H1 (cell line): ENCODE measurements at regions not wholly inside any gene's neighbourhood (a gene's known extent, or its start where the extent isn't known, plus 50 kb on each side); places are given as distances from the start of the nearest gene placed in this dataset.

Source experiments
- CTCF ChIA-PET: fragments of 300-600 bp; sonication (Branson Sonifier 250); formaldehyde crosslinking; loops from one replicate; lab custom pipeline; 2021; ENCODE audit not compliant: partially characterized antibody; lab: Charles Lee
- POLR2A ChIA-PET: fragments of 300-600 bp; sonication (Branson Sonifier 250); formaldehyde crosslinking; loops from one replicate; lab custom pipeline; 2021; ENCODE audit warnings: inconsistent platforms; ENCODE audit not compliant: partially characterized antibody; lab: Charles Lee
- DNase-seq, 2 experiments: peaks; one replicate each; pipeline versions ENCODE4 v3.0.0 to v3.0.0-alpha.2; 2010 to 2022; ENCODE audit warnings: low spot score in 2 of 2, low read depth in 1 of 2, mixed read lengths in 1 of 2
- FAIRE-seq: peaks from 2 replicates; lab custom pipeline; 2011; peaks lifted over from hg19 to GRCh38; lab: Jason Lieb, UNC
- H2AFZ ChIP-seq: 2 replicates; pipeline ENCODE4 v1.8.1; 2012; ENCODE audit warnings: low read length, inconsistent platforms
- H2AK5ac ChIP-seq: 2 replicates; pipeline ENCODE4 v1.6.1; 2013; ENCODE audit warnings: low read depth, low read length
- H2BK120ac ChIP-seq: replicated peaks from 2 replicates; pipeline ENCODE3; 2013; ENCODE audit warnings: low read depth, low read length, inconsistent platforms
- H2BK12ac ChIP-seq: 2 replicates; pipeline ENCODE4 v1.6.1; 2013; ENCODE audit warnings: low read depth, low read length
- H2BK15ac ChIP-seq: 2 replicates; pipeline ENCODE4 v1.6.1; 2013; ENCODE audit warnings: low read length
- H2BK20ac ChIP-seq: 2 replicates; pipeline ENCODE4 v1.6.1; 2013; ENCODE audit warnings: low read length
- H2BK5ac ChIP-seq: 2 replicates; pipeline ENCODE4 v1.6.1; 2013; ENCODE audit warnings: low read depth, low read length
- H3K14ac ChIP-seq: 2 replicates; pipeline ENCODE4 v1.6.1; 2013; ENCODE audit warnings: inconsistent platforms; ENCODE audit not compliant: insufficient read length
- H3K18ac ChIP-seq: 2 replicates; pipeline ENCODE4 v1.6.1; 2013; ENCODE audit warnings: low read length; ENCODE audit errors: extremely low read depth
- H3K23ac ChIP-seq: 2 replicates; pipeline ENCODE4 v1.6.1; 2013; ENCODE audit warnings: inconsistent platforms; ENCODE audit not compliant: insufficient read length
- H3K23me2 ChIP-seq: 2 replicates; pipeline ENCODE4 v1.6.1; 2013; ENCODE audit warnings: low read depth, low read length
- H3K27ac ChIP-seq: 2 replicates; pipeline ENCODE4 v1.6.1; 2011; ENCODE audit warnings: low read depth, low read length, inconsistent platforms
- H3K27me3 ChIP-seq, 4 experiments: replicated peaks in 1 of 4; 1 replicate in 1 of 4; 2 replicates in 3 of 4; pipeline versions ENCODE4 v1.6.1 to v1.8.1; 2011 to 2013; ENCODE audit warnings: low read length in 3 of 4, mild to moderate bottlenecking in 3 of 4, inconsistent platforms in 2 of 4, mixed read lengths in 2 of 4, moderate library complexity in 1 of 4; ENCODE audit not compliant: control insufficient read depth in 3 of 4, insufficient read depth in 3 of 4; ENCODE audit errors: extremely low read depth in 1 of 4
- H3K36me3 ChIP-seq, 4 experiments: 2 replicates each; pipeline versions ENCODE4 v1.6.1 to v1.8.1; 2011 to 2013; ENCODE audit warnings: mild to moderate bottlenecking in 4 of 4, low read length in 3 of 4, moderate library complexity in 2 of 4, control low read depth in 1 of 4, inconsistent platforms in 1 of 4; ENCODE audit not compliant: insufficient read depth in 4 of 4, control insufficient read depth in 2 of 4
- H3K4ac ChIP-seq: replicated peaks from 2 replicates; pipeline ENCODE3; 2013; ENCODE audit warnings: low read length, low read depth, mixed read lengths, inconsistent platforms; ENCODE audit not compliant: insufficient read length
- H3K4me1 ChIP-seq, 4 experiments: replicated peaks in 1 of 4; 1 replicate in 1 of 4; 2 replicates in 3 of 4; pipeline versions ENCODE4 v1.6.1 to v1.8.1; 2011 to 2013; ENCODE audit warnings: low read length in 3 of 4, inconsistent platforms in 2 of 4, mixed read lengths in 1 of 4; ENCODE audit not compliant: insufficient read depth in 4 of 4, control insufficient read depth in 3 of 4
- H3K4me2 ChIP-seq, 2 experiments: 2 replicates each; pipeline versions ENCODE4 v1.6.1 to v1.8.1; 2011 to 2013; ENCODE audit warnings: low read depth in 2 of 2, low read length in 2 of 2, control low read depth in 1 of 2, inconsistent platforms in 1 of 2, mild to moderate bottlenecking in 1 of 2; ENCODE audit not compliant: insufficient read depth in 1 of 2
- H3K4me3 ChIP-seq, 4 experiments: fragments of 200-600, 300-600 bp in 1 of 4; sonication (generic), shearing (Covaris generic), sonication (Bioruptor Twin) in 1 of 4; 2 replicates each; pipeline versions ENCODE4 v1.5.1 to v1.8.1; 2011 to 2016; ENCODE audit warnings: low read length in 4 of 4, low read depth in 3 of 4, control low read depth in 2 of 4, inconsistent platforms in 2 of 4, mild to moderate bottlenecking in 2 of 4, mixed read lengths in 1 of 4, moderate library complexity in 1 of 4; ENCODE audit not compliant: insufficient read depth in 2 of 4; ENCODE audit errors: extremely low read depth in 1 of 4
- H3K56ac ChIP-seq: replicated peaks from 2 replicates; pipeline ENCODE3; 2013; ENCODE audit warnings: low read depth, mild to moderate bottlenecking, mixed read lengths, low read length, inconsistent platforms; ENCODE audit not compliant: insufficient read length
- H3K79me1 ChIP-seq: 2 replicates; pipeline ENCODE4 v1.6.1; 2013; ENCODE audit warnings: low read depth, low read length, control low read depth
- H3K79me2 ChIP-seq, 2 experiments: 2 replicates each; pipeline versions ENCODE4 v1.6.1 to v1.8.1; 2012 to 2013; ENCODE audit warnings: low read length in 2 of 2, mild to moderate bottlenecking in 2 of 2, inconsistent platforms in 1 of 2; ENCODE audit not compliant: insufficient read depth in 2 of 2, control insufficient read depth in 1 of 2
- H3K9ac ChIP-seq, 4 experiments: replicated peaks in 1 of 4; 1 replicate in 1 of 4; 2 replicates in 3 of 4; pipeline versions ENCODE4 v1.6.1 to v1.8.1; 2011 to 2013; ENCODE audit warnings: low read depth in 3 of 4, low read length in 3 of 4, control low read depth in 2 of 4, mild to moderate bottlenecking in 2 of 4, moderate library complexity in 2 of 4, inconsistent platforms in 1 of 4; ENCODE audit errors: extremely low read depth in 1 of 4
- H3K9me3 ChIP-seq, 2 experiments: 2 replicates each; pipeline versions ENCODE4 v1.6.1 to v1.8.1; 2012 to 2013; ENCODE audit warnings: mild to moderate bottlenecking in 2 of 2, moderate library complexity in 2 of 2, control low read depth in 1 of 2, inconsistent platforms in 1 of 2, low read depth in 1 of 2, low read length in 1 of 2, mixed read lengths in 1 of 2; ENCODE audit not compliant: insufficient read depth in 2 of 2
- H4K20me1 ChIP-seq, 2 experiments: replicated peaks in 1 of 2; 2 replicates each; pipeline versions ENCODE3 to v1.8.1; 2011 to 2013; ENCODE audit warnings: inconsistent platforms in 2 of 2, low read length in 2 of 2, mild to moderate bottlenecking in 1 of 2; ENCODE audit not compliant: insufficient read depth in 2 of 2, control insufficient read depth in 1 of 2
- H4K5ac ChIP-seq: 2 replicates; pipeline ENCODE4 v1.6.1; 2013; ENCODE audit warnings: low read length, low read depth, mixed read lengths, inconsistent platforms; ENCODE audit not compliant: insufficient read length
- H4K8ac ChIP-seq: 2 replicates; pipeline ENCODE4 v1.8.0; 2013; ENCODE audit warnings: mild to moderate bottlenecking, moderate library complexity, low read length, inconsistent platforms; ENCODE audit not compliant: insufficient read depth; ENCODE audit errors: extremely low read depth
- H4K91ac ChIP-seq: replicated peaks from 2 replicates; pipeline ENCODE3; 2013; ENCODE audit warnings: low read length, mixed read lengths, inconsistent platforms; ENCODE audit not compliant: insufficient read length
- BRCA1 ChIP-seq: IDR thresholded peaks from 2 replicates; pipeline ENCODE4 v1.6.1; 2012; ENCODE audit warnings: low read depth, low read length, improper control_type of control experiment
- EGR1 ChIP-seq: IDR thresholded peaks from 2 replicates; pipeline ENCODE4 v1.6.1; 2011; ENCODE audit warnings: low read depth, low read length, borderline replicate concordance
- KDM4A ChIP-seq: IDR thresholded peaks from one replicate; pipeline ENCODE4 v1.7.1; 2012; ENCODE audit warnings: low read depth, mild to moderate bottlenecking, moderate library complexity, low read length, inconsistent platforms; ENCODE audit not compliant: severe bottlenecking
- PHF8 ChIP-seq: fragments of 200-600 bp; sonication (generic); conservative IDR thresholded peaks from 2 replicates; pipeline ENCODE4 v1.7.1; 2012; ENCODE audit warnings: low read depth, mild to moderate bottlenecking, inconsistent platforms, low read length, moderate library complexity
- RFX5 ChIP-seq: IDR thresholded peaks from 2 replicates; pipeline ENCODE4 v1.6.1; 2011; ENCODE audit warnings: low read depth, low read length, improper control_type of control experiment, borderline replicate concordance
- SAP30 ChIP-seq: fragments of 300-600 bp; sonication (generic); IDR thresholded peaks from 2 replicates; pipeline ENCODE4 v1.7.1; 2012; ENCODE audit warnings: low read length, moderate library complexity, mild to moderate bottlenecking, inconsistent platforms; ENCODE audit not compliant: insufficient read depth, insufficient replicate concordance
- SRF ChIP-seq: IDR thresholded peaks from 2 replicates; pipeline ENCODE4 v1.6.1; 2011; ENCODE audit warnings: mild to moderate bottlenecking, low read depth, low read length, moderate library complexity
- TCF12 ChIP-seq: IDR thresholded peaks from 2 replicates; pipeline ENCODE4 v1.6.1; 2011; ENCODE audit warnings: low read depth, mild to moderate bottlenecking, low read length
- TEAD4 ChIP-seq: IDR thresholded peaks from 2 replicates; pipeline ENCODE4 v1.6.1; 2012; ENCODE audit warnings: low read depth, low read length, inconsistent platforms, mixed read lengths
- YY1 ChIP-seq: IDR thresholded peaks from 2 replicates; pipeline ENCODE4 v1.6.1; 2011; ENCODE audit warnings: low read depth, mild to moderate bottlenecking, low read length
- WGBS, 2 experiments: shearing (Covaris generic) in 1 of 2; methylation state at CpG; one replicate each; pipeline versions ENCODE4 v1.1.6 to v1.1.7; 2013 to 2015; ENCODE audit warnings: low lambda C conversion rate in 2 of 2, mixed read lengths in 2 of 2, inconsistent platforms in 1 of 2, low coverage in 1 of 2, missing lambda C conversion rate in 1 of 2; ENCODE audit not compliant: insufficient replicate concordance in 2 of 2, insufficient coverage in 1 of 2, insufficient read length in 1 of 2; ENCODE audit errors: extremely low coverage in 1 of 2, missing lambda C conversion rate in 1 of 2; 5-methylcytosine and 5-hydroxymethylcytosine counted together
- TF ChIP-seq, protein P1 (sequence below): IDR thresholded peaks from 2 replicates; pipeline ENCODE4 v1.6.1; 2012; ENCODE audit warnings: low read length, inconsistent platforms

DNA sequence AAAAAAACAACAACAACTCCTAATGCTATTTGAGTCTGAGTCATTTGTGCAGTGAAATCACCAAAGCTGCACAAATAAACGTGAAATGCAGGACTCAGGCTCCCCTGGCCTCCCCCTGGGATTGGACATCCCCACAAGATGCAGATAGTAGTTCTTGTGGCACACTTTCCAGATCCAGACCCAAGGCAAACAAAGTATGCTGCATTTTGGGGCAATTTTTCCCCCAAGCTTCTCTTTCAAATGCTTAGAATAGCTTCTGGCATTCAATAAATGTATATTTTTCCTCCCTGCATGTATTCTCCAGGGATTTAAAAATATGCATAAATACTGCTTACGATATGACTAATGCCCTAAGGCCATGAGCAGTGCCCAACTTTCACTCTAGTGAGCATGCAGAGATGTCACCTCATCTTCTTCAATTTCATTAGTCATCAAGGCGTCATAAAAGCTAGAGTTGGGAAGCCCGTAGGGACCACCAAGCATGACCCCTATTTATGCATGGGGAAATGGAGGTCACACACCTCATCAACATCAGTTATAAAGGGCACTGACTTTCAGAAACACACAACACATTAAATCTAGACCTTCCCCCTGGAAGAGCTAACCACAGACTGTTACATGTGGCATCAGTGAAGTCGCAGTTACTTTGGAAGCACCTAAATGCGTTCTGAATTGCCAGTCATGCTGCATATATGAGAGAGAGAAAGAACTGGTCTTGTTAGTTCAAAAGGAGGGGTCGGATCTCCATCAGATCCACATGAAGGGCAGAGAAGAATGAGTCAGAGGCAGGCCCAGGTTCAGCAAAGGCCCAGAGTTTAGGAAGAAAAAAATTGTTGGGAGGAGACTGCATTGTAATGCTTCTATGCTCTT, 374.1 kb downstream of the LPIN1 start:
- no peak overlapping the region for H3K9ac ChIP-seq
- DNase-seq (no peak), FAIRE-seq (no peak)
- ChIA-PET CTCF (interaction anchor here (0.7 kb wide), 1 partner anchor 36 kb away, joined by 3 read pairs; no protein-coding TSS in a partner anchor), POLR2A (interaction anchor here (0.7 kb wide), 1 partner anchor 58 kb away, joined by 3 read pairs; no protein-coding TSS in a partner anchor)
- no peak overlapping the region for H3K56ac ChIP-seq
- no peaks in the 10 kb centered on the region for H4K20me1 ChIP-seq
- H4K5ac ChIP-seq, result no peak overlapping the region
- no peaks in the 10 kb centered on the region for H3K27me3 ChIP-seq
- H3K4ac ChIP-seq, result no peak overlapping the region
- H4K91ac ChIP-seq, result no peak overlapping the region
- no peak overlapping the region for H2BK120ac ChIP-seq
- no peaks in the 10 kb centered on the region for H3K9me3 ChIP-seq
- no peak overlapping the region for H2BK12ac ChIP-seq
- no peak overlapping the region for H2BK15ac ChIP-seq
- no peak overlapping the region for H3K4me3 ChIP-seq
- H2BK5ac ChIP-seq, result no peak overlapping the region
- H2AK5ac ChIP-seq, result no peak overlapping the region
- H2BK20ac ChIP-seq, result no peak overlapping the region
- no peaks in the 10 kb centered on the region for H3K23me2 ChIP-seq
- H2AFZ ChIP-seq, result no peak overlapping the region
- H3K36me3 ChIP-seq, result no peaks in the 10 kb centered on the region
- no peaks in the 10 kb centered on the region for H3K79me2 ChIP-seq
- H3K4me2 ChIP-seq, result no peak overlapping the region
- H3K27ac ChIP-seq, result no peak overlapping the region
- H3K79me1 ChIP-seq, result no peaks in the 10 kb centered on the region
- no peak overlapping the region for H3K14ac ChIP-seq
- 85% methylated on average over 7 of the region's 7 CpGs; no CpG with 5 or more reads in 1 of the 2 experiments for WGBS, 2 experiments
- H3K4me1 ChIP-seq, result peaks cover 0 to 3% (median 2%) of the 10 kb centered on the region in 4 experiments; a peak in 3 of 7 replicates
- H3K23ac ChIP-seq, result no peak overlapping the region
- H4K8ac ChIP-seq, result no peak overlapping the region
- no peak overlapping the region; the same call in 1 of the 2 replicates for H3K18ac ChIP-seq
- TF ChIP-seq RFX5 (no peak), YY1 (no peak), PHF8 (no peak), KDM4A (no peak), SRF (no peak), TCF12 (no peak), SAP30 (no peak), EGR1 (no peak), TEAD4 (no peak), BRCA1 (no peak)
- TF ChIP-seq, protein P1, sequence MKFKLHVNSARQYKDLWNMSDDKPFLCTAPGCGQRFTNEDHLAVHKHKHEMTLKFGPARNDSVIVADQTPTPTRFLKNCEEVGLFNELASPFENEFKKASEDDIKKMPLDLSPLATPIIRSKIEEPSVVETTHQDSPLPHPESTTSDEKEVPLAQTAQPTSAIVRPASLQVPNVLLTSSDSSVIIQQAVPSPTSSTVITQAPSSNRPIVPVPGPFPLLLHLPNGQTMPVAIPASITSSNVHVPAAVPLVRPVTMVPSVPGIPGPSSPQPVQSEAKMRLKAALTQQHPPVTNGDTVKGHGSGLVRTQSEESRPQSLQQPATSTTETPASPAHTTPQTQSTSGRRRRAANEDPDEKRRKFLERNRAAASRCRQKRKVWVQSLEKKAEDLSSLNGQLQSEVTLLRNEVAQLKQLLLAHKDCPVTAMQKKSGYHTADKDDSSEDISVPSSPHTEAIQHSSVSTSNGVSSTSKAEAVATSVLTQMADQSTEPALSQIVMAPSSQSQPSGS, result no peak
